ENCODE measurements at regions not wholly inside any gene's neighbourhood (a gene's known extent, or its start where the extent isn't known, plus 50 kb on each side); places are given as distances from the start of the nearest gene placed in this dataset.

DNA sequence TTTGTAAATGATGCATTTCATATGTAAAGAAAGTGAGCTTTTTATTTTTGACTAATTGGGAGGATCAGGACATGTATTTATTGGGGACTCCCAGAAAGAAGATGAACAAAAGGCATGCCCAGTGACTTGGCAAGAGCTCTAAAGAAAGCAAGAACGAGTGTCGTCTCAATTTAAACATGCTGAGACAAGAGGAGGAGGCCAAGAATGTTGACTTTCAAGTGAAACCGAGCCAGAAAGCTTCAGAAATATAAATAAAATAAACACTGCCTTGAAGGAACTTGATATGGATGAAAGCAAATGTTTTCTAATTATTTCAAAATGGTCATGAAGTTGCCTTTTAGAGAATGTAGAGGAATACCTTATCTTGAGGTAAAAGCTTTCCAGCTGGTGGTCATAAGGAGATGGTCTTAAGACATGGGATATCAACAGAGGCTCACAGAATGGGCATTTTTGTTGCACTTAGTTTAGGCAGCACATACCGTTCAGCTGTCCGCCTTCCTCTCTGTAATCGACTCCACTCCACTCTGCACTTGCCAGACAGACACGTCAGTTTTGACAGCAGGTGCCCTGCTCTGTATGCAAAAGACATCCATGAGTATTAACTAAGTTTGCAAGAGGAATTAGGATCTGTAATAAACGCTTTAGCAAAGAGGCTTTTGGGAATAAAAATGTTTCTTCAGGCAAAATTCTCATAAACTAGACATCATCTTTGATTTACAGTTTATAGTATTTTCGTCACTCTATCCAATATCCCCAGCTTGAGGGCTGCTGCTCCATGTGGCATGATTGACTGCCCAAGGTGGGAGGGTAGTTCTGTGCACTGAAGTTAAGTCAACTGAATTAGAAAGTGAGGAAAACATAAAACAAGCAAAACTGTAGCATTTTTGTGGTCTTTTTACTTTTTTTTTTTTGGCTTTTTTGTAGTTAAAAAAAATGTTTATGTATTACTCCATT is 613.1 kb downstream of the PKHD1 start:
- peaks cover 5% of the 10 kb centered on the region for H3K27me3 Mint-ChIP-seq (ENCODE audit: insufficient read depth, low read depth, poor library complexity)
- Histone ChIP-seq H3K9me2 (ENCODE audit: insufficient read depth) (peaks cover 5% of the 10 kb centered on the region; the same call in 1 of the 2 replicates), H2AFZ (no peak overlapping the region), H3K4me2 (no peak overlapping the region), H3K36me3 (ENCODE audit: insufficient read depth) (no peaks in the 10 kb centered on the region), H3K4me1 (ENCODE audit: insufficient read depth) (no peaks in the 10 kb centered on the region), H3K79me2 (replicated peaks; ENCODE audit: insufficient read depth) (no peaks in the 10 kb centered on the region), H3K27me3 (ENCODE audit: insufficient read depth) (no peaks in the 10 kb centered on the region), H3K4me3 (no peak overlapping the region), H3F3A (replicated peaks; ENCODE audit: low read depth) (no peaks in the 10 kb centered on the region), H3K27ac (ENCODE audit: low read depth) (no peak overlapping the region), H4K20me1 (replicated peaks; ENCODE audit: insufficient read depth) (no peaks in the 10 kb centered on the region)
- H3K27ac Mint-ChIP-seq, result no peak overlapping the region
- no peak for ATAC-seq
- no peaks in the 10 kb centered on the region for H3K9me3 Mint-ChIP-seq
- peaks cover 13% of the 10 kb centered on the region; the same call in 2 of the 3 replicates for H3K4me1 Mint-ChIP-seq
- TF ChIP-seq ZNF114 (CRISPR knock-in tag; IDR thresholded peaks at IDR 0.05) (no peak), EZH2phosphoT487 (IDR thresholded peaks at IDR 0.05; ENCODE audit: unreplicated experiment) (no peak), POLR2AphosphoS5 (IDR thresholded peaks at IDR 0.05; ENCODE audit: low read depth) (no peak), ZNF331 (CRISPR knock-in tag; IDR thresholded peaks at IDR 0.05; ENCODE audit: low read depth) (no peak), NANOG (IDR thresholded peaks at IDR 0.05; ENCODE audit: borderline replicate concordance) (no peak), STAT1 (IDR thresholded peaks at IDR 0.05; ENCODE audit: unreplicated experiment) (no peak), EZH2 (IDR thresholded peaks at IDR 0.05; ENCODE audit: low read depth, unreplicated experiment) (no peak), CREB1 (CRISPR knock-in tag; IDR thresholded peaks at IDR 0.05; ENCODE audit: low read depth) (no peak), JUNB (IDR thresholded peaks at IDR 0.05; ENCODE audit: unreplicated experiment) (no peak)
- TF ChIP-seq, protein P1, sequence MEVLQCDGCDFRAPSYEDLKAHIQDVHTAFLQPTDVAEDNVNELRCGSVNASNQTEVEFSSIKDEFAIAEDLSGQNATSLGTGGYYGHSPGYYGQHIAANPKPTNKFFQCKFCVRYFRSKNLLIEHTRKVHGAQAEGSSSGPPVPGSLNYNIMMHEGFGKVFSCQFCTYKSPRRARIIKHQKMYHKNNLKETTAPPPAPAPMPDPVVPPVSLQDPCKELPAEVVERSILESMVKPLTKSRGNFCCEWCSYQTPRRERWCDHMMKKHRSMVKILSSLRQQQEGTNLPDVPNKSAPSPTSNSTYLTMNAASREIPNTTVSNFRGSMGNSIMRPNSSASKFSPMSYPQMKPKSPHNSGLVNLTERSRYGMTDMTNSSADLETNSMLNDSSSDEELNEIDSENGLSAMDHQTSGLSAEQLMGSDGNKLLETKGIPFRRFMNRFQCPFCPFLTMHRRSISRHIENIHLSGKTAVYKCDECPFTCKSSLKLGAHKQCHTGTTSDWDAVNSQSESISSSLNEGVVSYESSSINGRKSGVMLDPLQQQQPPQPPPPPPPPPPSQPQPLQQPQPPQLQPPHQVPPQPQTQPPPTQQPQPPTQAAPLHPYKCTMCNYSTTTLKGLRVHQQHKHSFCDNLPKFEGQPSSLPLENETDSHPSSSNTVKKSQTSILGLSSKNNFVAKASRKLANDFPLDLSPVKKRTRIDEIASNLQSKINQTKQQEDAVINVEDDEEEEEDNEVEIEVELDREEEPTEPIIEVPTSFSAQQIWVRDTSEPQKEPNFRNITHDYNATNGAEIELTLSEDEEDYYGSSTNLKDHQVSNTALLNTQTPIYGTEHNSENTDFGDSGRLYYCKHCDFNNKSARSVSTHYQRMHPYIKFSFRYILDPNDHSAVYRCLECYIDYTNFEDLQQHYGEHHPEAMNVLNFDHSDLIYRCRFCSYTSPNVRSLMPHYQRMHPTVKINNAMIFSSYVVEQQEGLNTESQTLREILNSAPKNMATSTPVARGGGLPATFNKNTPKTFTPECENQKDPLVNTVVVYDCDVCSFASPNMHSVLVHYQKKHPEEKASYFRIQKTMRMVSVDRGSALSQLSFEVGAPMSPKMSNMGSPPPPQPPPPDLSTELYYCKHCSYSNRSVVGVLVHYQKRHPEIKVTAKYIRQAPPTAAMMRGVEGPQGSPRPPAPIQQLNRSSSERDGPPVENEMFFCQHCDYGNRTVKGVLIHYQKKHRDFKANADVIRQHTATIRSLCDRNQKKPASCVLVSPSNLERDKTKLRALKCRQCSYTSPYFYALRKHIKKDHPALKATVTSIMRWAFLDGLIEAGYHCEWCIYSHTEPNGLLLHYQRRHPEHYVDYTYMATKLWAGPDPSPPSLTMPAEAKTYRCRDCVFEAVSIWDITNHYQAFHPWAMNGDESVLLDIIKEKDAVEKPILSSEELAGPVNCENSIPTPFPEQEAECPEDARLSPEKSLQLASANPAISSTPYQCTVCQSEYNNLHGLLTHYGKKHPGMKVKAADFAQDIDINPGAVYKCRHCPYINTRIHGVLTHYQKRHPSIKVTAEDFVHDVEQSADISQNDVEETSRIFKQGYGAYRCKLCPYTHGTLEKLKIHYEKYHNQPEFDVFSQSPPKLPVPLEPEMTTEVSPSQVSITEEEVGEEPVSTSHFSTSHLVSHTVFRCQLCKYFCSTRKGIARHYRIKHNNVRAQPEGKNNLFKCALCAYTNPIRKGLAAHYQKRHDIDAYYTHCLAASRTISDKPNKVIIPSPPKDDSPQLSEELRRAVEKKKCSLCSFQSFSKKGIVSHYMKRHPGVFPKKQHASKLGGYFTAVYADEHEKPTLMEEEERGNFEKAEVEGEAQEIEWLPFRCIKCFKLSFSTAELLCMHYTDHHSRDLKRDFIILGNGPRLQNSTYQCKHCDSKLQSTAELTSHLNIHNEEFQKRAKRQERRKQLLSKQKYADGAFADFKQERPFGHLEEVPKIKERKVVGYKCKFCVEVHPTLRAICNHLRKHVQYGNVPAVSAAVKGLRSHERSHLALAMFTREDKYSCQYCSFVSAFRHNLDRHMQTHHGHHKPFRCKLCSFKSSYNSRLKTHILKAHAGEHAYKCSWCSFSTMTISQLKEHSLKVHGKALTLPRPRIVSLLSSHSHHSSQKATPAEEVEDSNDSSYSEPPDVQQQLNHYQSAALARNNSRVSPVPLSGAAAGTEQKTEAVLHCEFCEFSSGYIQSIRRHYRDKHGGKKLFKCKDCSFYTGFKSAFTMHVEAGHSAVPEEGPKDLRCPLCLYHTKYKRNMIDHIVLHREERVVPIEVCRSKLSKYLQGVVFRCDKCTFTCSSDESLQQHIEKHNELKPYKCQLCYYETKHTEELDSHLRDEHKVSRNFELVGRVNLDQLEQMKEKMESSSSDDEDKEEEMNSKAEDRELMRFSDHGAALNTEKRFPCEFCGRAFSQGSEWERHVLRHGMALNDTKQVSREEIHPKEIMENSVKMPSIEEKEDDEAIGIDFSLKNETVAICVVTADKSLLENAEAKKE (CRISPR knock-in tag; IDR thresholded peaks at IDR 0.05), result no peak
- TF ChIP-seq, protein P2, sequence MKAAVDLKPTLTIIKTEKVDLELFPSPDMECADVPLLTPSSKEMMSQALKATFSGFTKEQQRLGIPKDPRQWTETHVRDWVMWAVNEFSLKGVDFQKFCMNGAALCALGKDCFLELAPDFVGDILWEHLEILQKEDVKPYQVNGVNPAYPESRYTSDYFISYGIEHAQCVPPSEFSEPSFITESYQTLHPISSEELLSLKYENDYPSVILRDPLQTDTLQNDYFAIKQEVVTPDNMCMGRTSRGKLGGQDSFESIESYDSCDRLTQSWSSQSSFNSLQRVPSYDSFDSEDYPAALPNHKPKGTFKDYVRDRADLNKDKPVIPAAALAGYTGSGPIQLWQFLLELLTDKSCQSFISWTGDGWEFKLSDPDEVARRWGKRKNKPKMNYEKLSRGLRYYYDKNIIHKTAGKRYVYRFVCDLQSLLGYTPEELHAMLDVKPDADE (IDR thresholded peaks at IDR 0.05), result no peak
- TF ChIP-seq, protein P3, sequence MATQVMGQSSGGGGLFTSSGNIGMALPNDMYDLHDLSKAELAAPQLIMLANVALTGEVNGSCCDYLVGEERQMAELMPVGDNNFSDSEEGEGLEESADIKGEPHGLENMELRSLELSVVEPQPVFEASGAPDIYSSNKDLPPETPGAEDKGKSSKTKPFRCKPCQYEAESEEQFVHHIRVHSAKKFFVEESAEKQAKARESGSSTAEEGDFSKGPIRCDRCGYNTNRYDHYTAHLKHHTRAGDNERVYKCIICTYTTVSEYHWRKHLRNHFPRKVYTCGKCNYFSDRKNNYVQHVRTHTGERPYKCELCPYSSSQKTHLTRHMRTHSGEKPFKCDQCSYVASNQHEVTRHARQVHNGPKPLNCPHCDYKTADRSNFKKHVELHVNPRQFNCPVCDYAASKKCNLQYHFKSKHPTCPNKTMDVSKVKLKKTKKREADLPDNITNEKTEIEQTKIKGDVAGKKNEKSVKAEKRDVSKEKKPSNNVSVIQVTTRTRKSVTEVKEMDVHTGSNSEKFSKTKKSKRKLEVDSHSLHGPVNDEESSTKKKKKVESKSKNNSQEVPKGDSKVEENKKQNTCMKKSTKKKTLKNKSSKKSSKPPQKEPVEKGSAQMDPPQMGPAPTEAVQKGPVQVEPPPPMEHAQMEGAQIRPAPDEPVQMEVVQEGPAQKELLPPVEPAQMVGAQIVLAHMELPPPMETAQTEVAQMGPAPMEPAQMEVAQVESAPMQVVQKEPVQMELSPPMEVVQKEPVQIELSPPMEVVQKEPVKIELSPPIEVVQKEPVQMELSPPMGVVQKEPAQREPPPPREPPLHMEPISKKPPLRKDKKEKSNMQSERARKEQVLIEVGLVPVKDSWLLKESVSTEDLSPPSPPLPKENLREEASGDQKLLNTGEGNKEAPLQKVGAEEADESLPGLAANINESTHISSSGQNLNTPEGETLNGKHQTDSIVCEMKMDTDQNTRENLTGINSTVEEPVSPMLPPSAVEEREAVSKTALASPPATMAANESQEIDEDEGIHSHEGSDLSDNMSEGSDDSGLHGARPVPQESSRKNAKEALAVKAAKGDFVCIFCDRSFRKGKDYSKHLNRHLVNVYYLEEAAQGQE (IDR thresholded peaks at IDR 0.05; ENCODE audit: unreplicated experiment), result no peak
- TF ChIP-seq, protein P4, sequence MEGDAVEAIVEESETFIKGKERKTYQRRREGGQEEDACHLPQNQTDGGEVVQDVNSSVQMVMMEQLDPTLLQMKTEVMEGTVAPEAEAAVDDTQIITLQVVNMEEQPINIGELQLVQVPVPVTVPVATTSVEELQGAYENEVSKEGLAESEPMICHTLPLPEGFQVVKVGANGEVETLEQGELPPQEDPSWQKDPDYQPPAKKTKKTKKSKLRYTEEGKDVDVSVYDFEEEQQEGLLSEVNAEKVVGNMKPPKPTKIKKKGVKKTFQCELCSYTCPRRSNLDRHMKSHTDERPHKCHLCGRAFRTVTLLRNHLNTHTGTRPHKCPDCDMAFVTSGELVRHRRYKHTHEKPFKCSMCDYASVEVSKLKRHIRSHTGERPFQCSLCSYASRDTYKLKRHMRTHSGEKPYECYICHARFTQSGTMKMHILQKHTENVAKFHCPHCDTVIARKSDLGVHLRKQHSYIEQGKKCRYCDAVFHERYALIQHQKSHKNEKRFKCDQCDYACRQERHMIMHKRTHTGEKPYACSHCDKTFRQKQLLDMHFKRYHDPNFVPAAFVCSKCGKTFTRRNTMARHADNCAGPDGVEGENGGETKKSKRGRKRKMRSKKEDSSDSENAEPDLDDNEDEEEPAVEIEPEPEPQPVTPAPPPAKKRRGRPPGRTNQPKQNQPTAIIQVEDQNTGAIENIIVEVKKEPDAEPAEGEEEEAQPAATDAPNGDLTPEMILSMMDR (conservative IDR thresholded peaks at IDR 0.05; ENCODE audit: low read depth in 2 of 2), result no peak
- no peak overlapping the region for H3K4me3 Mint-ChIP-seq
- no peaks in the 10 kb centered on the region for H3K36me3 Mint-ChIP-seq (ENCODE audit: low read depth)
- DNase-seq (ENCODE audit: low spot score), result no peak
